Midbrain (tissue), 1 donor: ENCODE measurements at regions not wholly inside any gene's neighbourhood (a gene's known extent, or its start where the extent isn't known, plus 50 kb on each side); places are given as distances from the start of the nearest gene placed in this dataset.

Source experiments
- DNase-seq: peaks from one replicate; lab custom pipeline; 2025; lab: John Stamatoyannopoulos, UW

- DNase-seq, result no peak
Measured at GRCh38 chr17:77684803-77685798, 273.4 kb upstream of the TNRC6C start.

- no peak for DNase-seq
Measured at GRCh38 chr17:77685881-77686486, 272.5 kb upstream of the TNRC6C start.

- no peak for DNase-seq
Measured at GRCh38 chr17:77686903-77687302, 271.6 kb upstream of the TNRC6C start.

- DNase-seq, result no peak
Measured at GRCh38 chr17:77687417-77687816, 271.1 kb upstream of the TNRC6C start.

- DNase-seq, result no peak
Measured at GRCh38 chr17:77687921-77688320, 270.6 kb upstream of the TNRC6C start.

GRCh38 chr17:77688369-77688768 lies 270.1 kb upstream of the TNRC6C start:
- DNase-seq, result no peak

- no peak for DNase-seq
Measured at GRCh38 chr17:77690271-77691161, 268.0 kb upstream of the TNRC6C start.

- no peak for DNase-seq
Measured at GRCh38 chr17:77691216-77692085, 267.1 kb upstream of the TNRC6C start.

GRCh38 chr17:77692571-77693161 lies 265.8 kb upstream of the TNRC6C start:
- DNase-seq, result no peak

GRCh38 chr17:77693301-77693700 lies 265.2 kb upstream of the TNRC6C start:
- DNase-seq, result no peak

- DNase-seq, result no peak
Measured at GRCh38 chr17:77693776-77694175, 264.7 kb upstream of the TNRC6C start.

GRCh38 chr17:77694391-77695363 lies 263.8 kb upstream of the TNRC6C start:
- no peak for DNase-seq

GRCh38 chr17:77695386-77695785 lies 263.1 kb upstream of the TNRC6C start:
- no peak for DNase-seq

GRCh38 chr17:77696151-77696720 lies 262.3 kb upstream of the TNRC6C start:
- DNase-seq, result no peak

GRCh38 chr17:77696721-77697460 lies 261.6 kb upstream of the TNRC6C start:
- peak; percentile 3 for DNase-seq

GRCh38 chr17:77697480-77698400 lies 260.8 kb upstream of the TNRC6C start:
- no peak for DNase-seq

- DNase-seq, result no peak
Measured at GRCh38 chr17:77698903-77699623, 259.4 kb upstream of the TNRC6C start.
